Activated naive CD4-positive, alpha-beta T cell treated with anti-CD3 and anti-CD28 coated beads, Interleukin-2, amount 50 U/mL, for 72 hours (primary cell): ENCODE measurements at regions not wholly inside any gene's neighbourhood (a gene's known extent, or its start where the extent isn't known, plus 50 kb on each side); places are given as distances from the start of the nearest gene placed in this dataset.

Source experiments
- ATAC-seq, 2 donors: fragments of 150-1000 bp; cut with Tn5 transposase; 2 replicates each; pipeline ENCODE4 v1.10.0; 2021; ENCODE audit warnings: mild to moderate bottlenecking in 2 of 2, moderate library complexity in 2 of 2
- DNase-seq, 2 donors: peaks; one replicate each; pipeline ENCODE4 v3.0.0; 2021 to 2022; ENCODE audit warnings: low spot score in 2 of 2
- H3K27ac Mint-ChIP-seq, 2 donors: one replicate each; pipeline ENCODE4 v1.8.0; 2022; ENCODE audit warnings: mild to moderate bottlenecking in 2 of 2, mixed read lengths in 2 of 2
- H3K36me3 Mint-ChIP-seq, 2 donors: one replicate each; pipeline ENCODE4 v1.8.0; 2022; ENCODE audit warnings: mixed read lengths in 2 of 2
- H3K9me3 Mint-ChIP-seq, 2 donors: one replicate each; pipeline ENCODE4 v1.8.0; 2022; ENCODE audit warnings: mixed read lengths in 2 of 2

DNA sequence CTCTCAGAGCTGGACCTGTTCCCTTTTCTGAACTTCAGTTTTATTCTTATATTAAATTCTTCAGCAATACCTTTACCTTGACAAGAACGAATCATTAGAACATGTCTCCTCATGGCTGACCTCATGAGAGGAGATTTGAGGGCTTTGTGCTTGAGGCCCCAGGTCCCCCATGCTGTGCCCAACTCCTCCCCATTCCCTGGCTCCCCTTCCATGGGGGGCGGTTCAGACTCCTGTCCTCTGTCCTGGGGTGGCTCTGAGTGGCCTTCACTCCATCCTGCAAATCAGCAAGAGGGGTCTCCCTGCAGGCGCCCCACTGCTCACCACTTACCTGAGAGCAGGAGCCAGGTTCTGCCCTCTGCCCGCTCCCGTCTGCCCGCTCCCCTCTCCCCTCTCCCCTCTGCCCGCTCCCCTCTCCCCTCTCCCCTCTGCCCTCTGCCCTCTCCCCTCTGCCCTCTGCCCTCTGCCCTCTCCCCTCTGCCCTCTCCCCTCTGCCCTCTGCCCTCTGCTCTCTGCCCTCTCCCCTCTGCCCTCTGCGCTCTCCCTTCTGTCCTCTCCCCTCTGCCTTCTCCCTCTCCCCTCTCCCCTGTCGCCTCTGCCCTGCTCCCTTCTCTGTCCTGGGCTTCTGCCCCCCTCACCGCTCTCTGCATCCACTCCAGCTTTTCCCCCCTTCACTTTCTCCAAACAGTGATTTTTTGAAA, 98.7 kb upstream of the ALKAL2 start:
- Mint-ChIP-seq H3K27ac (no peak overlapping the region), H3K36me3 (no peaks in the 10 kb centered on the region), H3K9me3 (peaks cover 5% of the 10 kb centered on the region in 2 donors)
- DNase-seq, result no peak
- ATAC-seq, result no peak

DNA sequence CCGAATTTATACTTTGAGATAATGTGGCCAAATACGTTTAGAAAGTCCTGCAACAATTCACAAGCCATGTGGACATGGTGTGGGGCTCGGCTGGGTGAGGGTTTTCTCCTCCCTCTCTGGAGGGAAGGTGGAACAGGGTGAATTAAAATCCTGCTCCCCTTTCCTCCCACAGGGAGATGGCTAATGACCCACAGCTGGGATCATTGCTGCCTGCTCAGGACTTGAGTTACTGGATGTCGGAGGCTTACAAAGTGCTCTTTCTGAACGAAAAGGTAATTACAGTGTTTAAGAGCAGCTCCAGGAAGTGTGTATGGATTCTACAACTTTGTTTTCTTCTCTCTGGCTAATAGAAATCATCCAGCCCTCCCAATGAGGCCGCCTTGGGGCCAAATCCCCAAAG, 97.9 kb upstream of the ALKAL2 start:
- ATAC-seq (no peak), DNase-seq (no peak)
- Mint-ChIP-seq H3K36me3 (no peaks in the 10 kb centered on the region), H3K27ac (no peak overlapping the region), H3K9me3 (peaks cover 5% of the 10 kb centered on the region in 2 donors)

GRCh38 chr2:385061-385460, 97.2 kb upstream of the ALKAL2 start:
- ATAC-seq, result no peak
- no peak overlapping the region for H3K27ac Mint-ChIP-seq
- no peak for DNase-seq
- no peaks in the 10 kb centered on the region for H3K36me3 Mint-ChIP-seq
- peaks cover 5% of the 10 kb centered on the region in 2 donors for H3K9me3 Mint-ChIP-seq

DNA sequence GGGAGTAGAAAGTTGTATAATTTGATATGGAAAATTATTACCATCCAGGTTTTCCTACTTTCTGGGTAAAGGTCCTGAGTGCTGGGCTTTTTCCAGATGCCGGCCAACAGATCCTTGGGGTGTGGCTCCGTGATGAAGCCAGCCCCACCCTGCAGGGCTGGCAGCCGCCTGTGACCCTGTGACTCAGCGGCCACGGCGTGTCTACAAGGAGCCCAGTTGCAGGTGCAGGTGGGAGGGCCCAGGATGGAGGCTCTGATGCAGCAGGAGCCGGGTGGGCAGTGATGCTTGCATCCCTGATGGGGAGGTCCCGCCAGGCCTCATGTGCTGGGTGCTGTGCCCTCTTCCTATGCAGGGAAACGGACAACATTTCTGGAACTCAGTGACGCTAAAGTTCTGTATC, 96.0 kb upstream of the ALKAL2 start:
- peaks cover 1 to 2% of the 10 kb centered on the region in 2 donors for H3K9me3 Mint-ChIP-seq
- H3K27ac Mint-ChIP-seq, result no peak overlapping the region
- peaks cover 0 to 4% of the 10 kb centered on the region in 2 donors for H3K36me3 Mint-ChIP-seq
- no peak for DNase-seq
- no peak for ATAC-seq

DNA sequence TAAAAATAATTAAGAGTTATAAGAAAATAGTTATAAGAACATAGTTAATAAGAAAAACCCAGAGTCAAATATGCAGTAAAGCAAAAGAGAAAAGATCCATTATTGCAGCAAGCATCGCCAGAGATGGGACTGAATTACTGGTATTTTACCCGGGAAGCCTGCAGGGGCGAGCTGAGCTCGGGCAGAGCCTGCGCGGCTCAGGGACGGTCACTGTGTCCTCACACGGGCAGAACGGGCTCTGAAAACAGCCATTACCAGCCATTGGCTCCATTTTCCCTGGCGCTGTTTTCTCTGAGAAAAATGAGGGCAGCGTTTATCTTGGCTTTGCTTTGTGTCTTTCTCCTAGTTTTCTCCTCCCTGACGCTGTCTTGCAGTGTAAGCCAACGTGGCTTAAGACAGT, 95.3 kb upstream of the ALKAL2 start:
- Mint-ChIP-seq H3K36me3 (peaks cover 0 to 9% of the 10 kb centered on the region in 2 donors), H3K9me3 (peaks cover 0 to under 1% of the 10 kb centered on the region in 2 donors), H3K27ac (no peak overlapping the region)
- ATAC-seq (no peak), DNase-seq (no peak)

DNA sequence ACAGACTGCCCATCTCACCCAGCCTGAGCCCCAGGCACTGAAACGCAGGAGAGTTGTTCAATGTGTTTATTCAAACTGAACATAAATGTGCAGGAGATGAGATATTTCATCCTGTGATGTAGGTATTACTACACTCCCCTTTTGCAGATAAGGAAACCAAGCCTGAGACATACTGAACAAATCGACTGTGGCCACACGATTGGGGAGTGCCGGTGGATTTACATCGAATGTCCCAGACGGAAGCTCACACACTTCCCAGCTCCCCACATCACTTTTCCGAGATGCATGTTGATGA, 94.8 kb upstream of the ALKAL2 start:
- Mint-ChIP-seq H3K27ac (no peak overlapping the region), H3K9me3 (peaks cover 2 to 6% of the 10 kb centered on the region in 2 donors), H3K36me3 (peaks cover 0 to 14% of the 10 kb centered on the region in 2 donors)
- ATAC-seq, result no peak
- DNase-seq, result no peak

GRCh38 chr2:381941-382727, 94.2 kb upstream of the ALKAL2 start:
- no peak for DNase-seq
- Mint-ChIP-seq H3K9me3 (peaks cover 8 to 11% of the 10 kb centered on the region in 2 donors), H3K27ac (no peak overlapping the region), H3K36me3 (peaks cover 0 to 19% of the 10 kb centered on the region in 2 donors)
- no peak for ATAC-seq

- no peak overlapping the region for H3K27ac Mint-ChIP-seq
- H3K9me3 Mint-ChIP-seq, result peaks cover 9 to 12% of the 10 kb centered on the region in 2 donors
- ATAC-seq (no peak), DNase-seq (no peak)
- H3K36me3 Mint-ChIP-seq, result peaks cover 0 to 21% of the 10 kb centered on the region in 2 donors
Observed at GRCh38 chr2:381181-381580, 93.3 kb upstream of the ALKAL2 start.

DNA sequence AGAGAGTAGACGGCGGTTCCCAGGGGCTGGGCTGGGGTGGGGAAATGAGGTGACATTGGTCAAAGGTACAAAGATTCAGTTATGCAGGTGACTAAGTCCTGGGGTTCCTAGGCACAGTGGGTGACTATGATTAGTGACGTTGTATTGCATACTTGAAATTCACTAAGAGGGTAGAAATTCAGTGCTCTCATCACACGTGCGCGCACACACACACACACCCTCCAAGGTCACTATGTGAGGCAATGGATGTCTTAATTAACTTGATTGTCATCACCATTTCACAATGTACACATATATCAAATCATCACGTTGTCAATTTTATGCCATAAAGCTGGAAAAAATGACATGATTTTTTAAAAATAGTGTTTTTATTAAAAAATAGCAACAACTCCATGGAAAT, 92.9 kb upstream of the ALKAL2 start:
- Mint-ChIP-seq H3K27ac (no peak overlapping the region), H3K9me3 (peaks cover 9 to 12% of the 10 kb centered on the region in 2 donors), H3K36me3 (peaks cover 0 to 21% of the 10 kb centered on the region in 2 donors)
- ATAC-seq (no peak), DNase-seq (no peak)

DNA sequence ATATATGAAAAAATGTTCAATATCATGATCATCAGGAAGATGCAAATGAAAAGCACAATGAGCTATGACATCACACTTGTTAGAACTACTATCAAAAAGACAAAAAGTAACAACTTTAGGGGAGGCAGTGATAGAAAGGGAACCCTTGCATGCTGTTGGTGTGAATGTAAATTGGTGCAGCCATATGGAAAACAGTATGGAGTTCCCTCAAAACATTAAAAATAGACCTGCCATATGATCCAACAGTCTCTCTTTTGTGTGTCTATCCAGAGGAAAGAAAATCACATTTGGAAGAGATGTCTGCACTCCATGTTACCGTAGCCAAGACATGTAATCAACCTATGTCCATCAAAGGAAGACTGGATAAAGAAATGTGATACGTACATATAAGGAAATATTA, 92.3 kb upstream of the ALKAL2 start:
- Mint-ChIP-seq H3K9me3 (peaks cover 9 to 12% of the 10 kb centered on the region in 2 donors), H3K36me3 (peaks cover 0 to 21% of the 10 kb centered on the region in 2 donors), H3K27ac (no peak overlapping the region)
- ATAC-seq (no peak), DNase-seq (no peak)

- ATAC-seq, result no peak
- no peak for DNase-seq
- H3K9me3 Mint-ChIP-seq, result peaks cover 9 to 12% of the 10 kb centered on the region in 2 donors
- no peak overlapping the region for H3K27ac Mint-ChIP-seq
- H3K36me3 Mint-ChIP-seq, result peaks cover 0 to 21% of the 10 kb centered on the region in 2 donors
Observed at GRCh38 chr2:379778-380177, 91.9 kb upstream of the ALKAL2 start.

DNA sequence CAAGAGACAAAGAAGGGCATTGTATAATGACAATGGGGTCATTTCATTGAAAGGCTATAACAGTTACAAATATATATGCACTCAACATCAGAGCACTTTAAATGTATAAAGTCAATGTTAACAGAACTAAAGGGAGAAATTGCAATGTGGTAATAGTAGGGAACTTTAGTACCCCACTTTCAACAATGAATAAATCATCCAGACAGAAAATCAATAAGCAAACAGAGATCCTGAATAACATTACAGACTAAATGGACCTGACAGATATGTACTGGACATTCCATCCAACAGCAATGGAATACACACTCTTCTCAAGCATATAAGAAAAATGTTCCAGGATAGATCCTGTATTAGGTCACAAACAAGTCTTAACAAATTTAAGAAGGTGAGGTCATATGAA, 90.5 kb upstream of the ALKAL2 start:
- DNase-seq, result no peak
- H3K9me3 Mint-ChIP-seq, result peaks cover 9 to 12% of the 10 kb centered on the region in 2 donors
- peaks cover 0 to 21% of the 10 kb centered on the region in 2 donors for H3K36me3 Mint-ChIP-seq
- no peak overlapping the region for H3K27ac Mint-ChIP-seq
- ATAC-seq, result no peak

DNA sequence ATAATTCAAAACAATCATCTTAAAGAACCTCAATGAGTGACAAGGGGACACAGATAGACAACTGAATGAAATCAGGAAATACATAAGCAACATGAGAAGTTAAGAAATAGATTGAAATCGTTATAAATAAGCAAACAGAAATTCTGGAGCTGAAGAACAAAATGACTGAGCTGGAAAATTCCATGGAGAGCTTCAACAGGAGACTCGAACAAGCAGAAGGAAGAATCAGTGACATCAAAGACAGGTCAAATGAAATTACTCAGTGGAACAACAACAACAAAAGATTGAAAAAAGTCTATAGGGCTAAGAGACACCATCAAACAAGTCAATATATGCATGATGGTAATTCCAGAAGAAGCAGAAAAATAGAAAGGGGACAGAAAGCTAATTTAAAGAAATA, 89.5 kb upstream of the ALKAL2 start:
- H3K27ac Mint-ChIP-seq, result no peak overlapping the region
- ATAC-seq (no peak), DNase-seq (no peak)
- H3K9me3 Mint-ChIP-seq, result peaks cover 9 to 12% of the 10 kb centered on the region in 2 donors
- H3K36me3 Mint-ChIP-seq, result peaks cover 0 to 21% of the 10 kb centered on the region in 2 donors

GRCh38 chr2:375956-376307, 88.0 kb upstream of the ALKAL2 start:
- ATAC-seq (no peak), DNase-seq (no peak)
- H3K27ac Mint-ChIP-seq, result no peak overlapping the region
- peaks cover 9 to 14% of the 10 kb centered on the region in 2 donors for H3K9me3 Mint-ChIP-seq
- H3K36me3 Mint-ChIP-seq, result peaks cover 5 to 28% of the 10 kb centered on the region in 2 donors

DNA sequence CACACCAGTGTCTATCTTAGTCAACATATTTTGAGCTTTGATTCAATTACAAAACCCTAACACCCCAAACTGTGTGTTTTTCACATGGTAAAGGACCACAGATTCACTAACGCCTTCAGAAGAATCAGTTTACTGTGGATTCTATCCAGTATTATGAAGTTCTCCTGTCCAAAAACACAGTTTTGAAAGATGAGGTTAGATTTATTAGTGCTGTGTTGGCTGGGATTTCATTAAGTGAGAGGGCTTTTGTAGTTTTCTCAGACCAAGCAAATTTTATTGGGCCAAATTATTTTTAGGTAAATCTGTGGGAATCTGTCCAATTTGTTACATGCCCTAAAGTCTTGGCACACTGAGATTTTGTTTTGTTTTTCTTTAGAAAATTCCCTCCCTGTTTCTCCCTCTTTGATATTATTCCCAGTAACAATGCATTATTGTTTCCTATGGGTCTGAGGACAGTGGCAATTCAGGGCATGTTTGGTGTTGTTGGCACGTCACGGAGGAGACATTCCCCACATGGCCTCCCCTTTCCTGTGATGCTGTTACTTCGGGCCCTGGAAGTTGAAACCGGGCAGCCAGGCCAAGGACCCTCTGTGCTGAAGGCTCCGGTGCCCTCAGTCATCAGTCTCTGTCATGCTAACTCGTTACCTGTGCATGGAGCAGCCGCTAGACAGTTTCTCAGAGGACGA, 87.5 kb upstream of the ALKAL2 start:
- Mint-ChIP-seq H3K27ac (no peak overlapping the region), H3K36me3 (peaks cover 5 to 31% of the 10 kb centered on the region in 2 donors), H3K9me3 (peaks cover 9 to 15% of the 10 kb centered on the region in 2 donors)
- DNase-seq (no peak), ATAC-seq (no peak)

DNA sequence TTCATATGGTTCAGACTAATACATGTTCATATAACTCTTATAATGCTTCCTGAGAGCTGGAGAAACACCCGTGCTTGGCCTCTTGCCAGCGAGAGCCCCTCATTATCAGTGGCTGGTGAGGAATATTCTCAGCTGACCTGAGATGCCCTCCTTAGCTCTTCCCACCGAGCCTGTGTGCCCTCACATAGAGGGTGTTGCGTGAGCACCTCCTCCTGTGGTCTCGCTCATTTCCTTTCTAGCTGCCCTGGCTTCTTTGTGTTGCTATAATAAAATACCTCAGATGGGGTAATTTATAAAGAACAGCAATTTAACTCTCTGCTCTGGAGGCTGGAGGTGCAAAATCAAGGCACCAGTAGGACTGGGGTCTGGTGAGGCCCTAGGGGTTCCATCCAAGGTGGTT, 80.5 kb upstream of the ALKAL2 start:
- ATAC-seq (no peak), DNase-seq (no peak)
- peaks cover 6 to 7% of the 10 kb centered on the region in 2 donors for H3K9me3 Mint-ChIP-seq
- H3K27ac Mint-ChIP-seq, result no peak overlapping the region
- peaks cover 15 to 16% of the 10 kb centered on the region in 2 donors for H3K36me3 Mint-ChIP-seq

GRCh38 chr2:367246-367645, 79.4 kb upstream of the ALKAL2 start:
- H3K9me3 Mint-ChIP-seq, result peaks cover 6 to 7% of the 10 kb centered on the region in 2 donors

More at GRCh38 chr2:367246-367645, 79.4 kb upstream of the ALKAL2 start:
- no peak for ATAC-seq
- DNase-seq, result no peak
- Mint-ChIP-seq H3K36me3 (peaks cover 16 to 17% of the 10 kb centered on the region in 2 donors), H3K27ac (no peak overlapping the region)
